ENCODE measurements at regions not wholly inside any gene's neighbourhood (a gene's known extent, or its start where the extent isn't known, plus 50 kb on each side); places are given as distances from the start of the nearest gene placed in this dataset.

GRCh38 chr2:116949249-116949648 is 865.2 kb upstream of the DDX18 start:
- H3K9ac ChIP-seq (ENCODE audit: insufficient read depth, low read length), result no peak overlapping the region
- DNase-seq (ENCODE audit: low read depth in 2 of 2), result no peak
- H3K27me3 ChIP-seq (ENCODE audit: control insufficient read depth, insufficient read depth, low read length), result no peaks in the 10 kb centered on the region
- TF ChIP-seq CTCF (conservative IDR thresholded peaks at IDR 0.05 in 1 of 2, IDR thresholded peaks at IDR 0.05 in 1 of 2; ENCODE audit: low read depth in 1 of 2, low read length in 2 of 2) (no peak), EZH2 (IDR thresholded peaks at IDR 0.05; ENCODE audit: low read length, missing control alignments) (no peak)
- no peaks in the 10 kb centered on the region for H3K79me2 ChIP-seq (ENCODE audit: control insufficient read depth, insufficient read depth, low read length)
- no peaks in the 10 kb centered on the region for H3K36me3 ChIP-seq (ENCODE audit: control insufficient read depth, insufficient read depth, low read length)
- H3K9me3 ChIP-seq (ENCODE audit: control insufficient read depth, insufficient read depth, low read depth, low read length), result no peaks in the 10 kb centered on the region
- H3K27ac ChIP-seq (ENCODE audit: insufficient read depth, low read length), result no peak overlapping the region
- no peaks in the 10 kb centered on the region for H4K20me1 ChIP-seq (ENCODE audit: control insufficient read depth, extremely low read depth, insufficient read depth, low read length)
- H3K4me3 ChIP-seq (replicated peaks in 1 of 4; ENCODE audit: control extremely low read depth in 1 of 4, insufficient read depth in 1 of 4, low read depth in 3 of 4, low read length in 4 of 4), result no peak overlapping the region
- no peak overlapping the region for H2AFZ ChIP-seq (ENCODE audit: low read length)
- no peak overlapping the region for H3K4me2 ChIP-seq (ENCODE audit: extremely low read depth, insufficient read depth, low read length)
- H3K4me1 ChIP-seq (ENCODE audit: control insufficient read depth, extremely low read depth, insufficient read depth, low read length), result no peaks in the 10 kb centered on the region

- H3K79me2 ChIP-seq (ENCODE audit: control insufficient read depth, insufficient read depth, low read length), result no peaks in the 10 kb centered on the region
- H2AFZ ChIP-seq (ENCODE audit: low read length), result no peak overlapping the region
- no peak overlapping the region for H3K4me3 ChIP-seq (replicated peaks in 1 of 4; ENCODE audit: control extremely low read depth in 1 of 4, insufficient read depth in 1 of 4, low read depth in 3 of 4, low read length in 4 of 4)
- H3K4me1 ChIP-seq (ENCODE audit: control insufficient read depth, extremely low read depth, insufficient read depth, low read length), result no peaks in the 10 kb centered on the region
- no peak overlapping the region for H3K27ac ChIP-seq (ENCODE audit: insufficient read depth, low read length)
- no peak overlapping the region for H3K4me2 ChIP-seq (ENCODE audit: extremely low read depth, insufficient read depth, low read length)
- no peak overlapping the region for H3K9ac ChIP-seq (ENCODE audit: insufficient read depth, low read length)
- DNase-seq (ENCODE audit: low read depth in 2 of 2), result no peak
- no peaks in the 10 kb centered on the region for H4K20me1 ChIP-seq (ENCODE audit: control insufficient read depth, extremely low read depth, insufficient read depth, low read length)
- no peak for TF ChIP-seq EZH2 (IDR thresholded peaks at IDR 0.05; ENCODE audit: low read length, missing control alignments)
- TF ChIP-seq CTCF (conservative IDR thresholded peaks at IDR 0.05 in 1 of 2, IDR thresholded peaks at IDR 0.05 in 1 of 2; ENCODE audit: low read depth in 1 of 2, low read length in 2 of 2), result no peak
- no peaks in the 10 kb centered on the region for H3K9me3 ChIP-seq (ENCODE audit: control insufficient read depth, insufficient read depth, low read depth, low read length)
- H3K27me3 ChIP-seq (ENCODE audit: control insufficient read depth, insufficient read depth, low read length), result no peaks in the 10 kb centered on the region
- no peaks in the 10 kb centered on the region for H3K36me3 ChIP-seq (ENCODE audit: control insufficient read depth, insufficient read depth, low read length)
Measured at GRCh38 chr2:116952254-116952653, 862.2 kb upstream of the DDX18 start.

GRCh38 chr2:116955646-116956045 is 858.8 kb upstream of the DDX18 start:
- H3K9me3 ChIP-seq (ENCODE audit: control insufficient read depth, insufficient read depth, low read depth, low read length), result no peaks in the 10 kb centered on the region
- H3K4me3 ChIP-seq (replicated peaks in 1 of 4; ENCODE audit: control extremely low read depth in 1 of 4, insufficient read depth in 1 of 4, low read depth in 3 of 4, low read length in 4 of 4), result no peak overlapping the region
- H3K4me1 ChIP-seq (ENCODE audit: control insufficient read depth, extremely low read depth, insufficient read depth, low read length), result no peaks in the 10 kb centered on the region
- no peaks in the 10 kb centered on the region for H3K36me3 ChIP-seq (ENCODE audit: control insufficient read depth, insufficient read depth, low read length)
- H3K79me2 ChIP-seq (ENCODE audit: control insufficient read depth, insufficient read depth, low read length), result no peaks in the 10 kb centered on the region
- H3K4me2 ChIP-seq (ENCODE audit: extremely low read depth, insufficient read depth, low read length), result no peak overlapping the region
- no peaks in the 10 kb centered on the region for H3K27me3 ChIP-seq (ENCODE audit: control insufficient read depth, insufficient read depth, low read length)
- TF ChIP-seq CTCF (conservative IDR thresholded peaks at IDR 0.05 in 1 of 2, IDR thresholded peaks at IDR 0.05 in 1 of 2; ENCODE audit: low read depth in 1 of 2, low read length in 2 of 2) (no peak), EZH2 (IDR thresholded peaks at IDR 0.05; ENCODE audit: low read length, missing control alignments) (no peak)
- H4K20me1 ChIP-seq (ENCODE audit: control insufficient read depth, extremely low read depth, insufficient read depth, low read length), result no peaks in the 10 kb centered on the region
- H2AFZ ChIP-seq (ENCODE audit: low read length), result no peak overlapping the region
- H3K27ac ChIP-seq (ENCODE audit: insufficient read depth, low read length), result no peak overlapping the region
- DNase-seq (ENCODE audit: low read depth in 2 of 2), result no peak
- no peak overlapping the region for H3K9ac ChIP-seq (ENCODE audit: insufficient read depth, low read length)

Measured in fibroblast of lung (primary cell).